Heart right ventricle (tissue), 16 donors: ENCODE measurements at regions not wholly inside any gene's neighbourhood (a gene's known extent, or its start where the extent isn't known, plus 50 kb on each side); places are given as distances from the start of the nearest gene placed in this dataset.

Experiments used
- ATAC-seq, 8 donors: fragments of 200-7000 bp; cut with Tn5 transposase; one replicate each; pipeline ENCODE4 v1.9.1; 2020; ENCODE audit warnings: mild to moderate bottlenecking in 8 of 8, moderate library complexity in 8 of 8, moderate number of reproducible peaks in 1 of 8
- DNase-seq, 2 donors: peaks; one replicate each; pipeline ENCODE4 v3.0.0-alpha.2; 2020
- H3K27ac ChIP-seq, 10 donors: fragments of 200-600 bp; sonication (generic) in 2 of 10; one replicate each; pipeline versions ENCODE4 v1.5.0 to v1.8.0; 2020 to 2022; ENCODE audit warnings: mild to moderate bottlenecking in 3 of 10
- H3K27me3 ChIP-seq, 7 donors: fragments of 200-600 bp; one replicate each; pipeline ENCODE4 v1.8.0; 2021 to 2022; ENCODE audit warnings: mild to moderate bottlenecking in 2 of 7
- H3K36me3 ChIP-seq, 9 donors: fragments of 200-600 bp; sonication (generic) in 1 of 9; one replicate each; pipeline versions ENCODE4 v1.5.0 to v1.8.0; 2020 to 2022; ENCODE audit warnings: mild to moderate bottlenecking in 2 of 9
- H3K4me1 ChIP-seq, 9 donors: fragments of 200-600 bp; sonication (generic) in 1 of 9; one replicate each; pipeline versions ENCODE4 v1.5.0 to v1.8.0; 2020 to 2022; ENCODE audit warnings: mild to moderate bottlenecking in 4 of 9
- H3K4me3 ChIP-seq, 10 donors: fragments of 200-600 bp; sonication (generic) in 2 of 10; one replicate each; pipeline versions ENCODE4 v1.5.0 to v1.8.0; 2020 to 2022; ENCODE audit warnings: mild to moderate bottlenecking in 7 of 10, moderate library complexity in 2 of 10
- H3K9me3 ChIP-seq, 11 donors: fragments of 200-600 bp in 10 of 11; sonication (generic) in 2 of 11; one replicate each; pipeline versions ENCODE4 v1.5.0 to v1.8.0; 2013 to 2022; ENCODE audit warnings: mild to moderate bottlenecking in 2 of 11, control low read depth in 1 of 11, moderate library complexity in 1 of 11
- WGBS, 2 donors: extraction: QIAGEN DNeasy Blood & Tissue Kit; methylation state at CpG; one replicate each; pipeline ENCODE4 v1.1.7; 2013; ENCODE audit warnings: inconsistent platforms in 1 of 2; 5-methylcytosine and 5-hydroxymethylcytosine counted together
- intact Hi-C, 10 donors: fragments of 100-400 bp; cut with DNase I; formaldehyde crosslinking; loops; one replicate each; pipeline versions ENCODE4 v1.11.1 to v1.14.2; 2022
- microRNA-seq, 2 donors: library from miRNA; unstranded; fragments of <30 nt; microRNA quantifications; one replicate each; pipeline ENCODE4 v1.2.0, GENCODE V29; 2021
- TF ChIP-seq, protein P1 (sequence below), 9 donors: fragments of 200-600 bp; sonication (generic) in 2 of 9; IDR thresholded peaks; one replicate each; pipeline versions ENCODE4 v1.5.0 to v1.8.0; 2021 to 2022; ENCODE audit warnings: antibody characterized with exemption in 9 of 9, mild to moderate bottlenecking in 5 of 9, moderate library complexity in 1 of 9
- donor health status: Arrhythmogenic right ventricular cardiomyopathy.
- donor health status: ischemic (EF 13 %, LVEDD 7.1; RV severe dilation, severe dysfunction).
- donor health status: healthy with polysubstance abuse.
- donor health status: DM: no; HTN: yes; CAD: no.
- donor health status: DM: no; HTN: no; CAD: no.
- donor health status: ischemic (EF 25% LVEDD 6.9; RV normal size, moderate dysfunction).
- donor health status: ischemic (EF 25% LVEDD 5.7; RV mildly dilated, moderate dysfunction).
- donor health status: healthy.
- donor health status: DM: yes; HTN: yes; CAD: no.
- donor health status: Ischemic cardiomyopathy.
- donor health status: ischemic (EF 35%, LVEDD 5.7; RV mildly dilated, moderate dysfunction).
- donor health status: nonischemic (EF 11% LVEDD 7.7; RV severe dilation, severe dysfunction).
- donor health status: DM: yes; HTN: yes; CAD: no.
- donor health status: PGD.
- donor health status: ischemic (EF 29% LVEDD 5.4; RV normal size, mild dysfunction).
- donor health status: nonischemic (EF 23%, LVEDD 6.1; RV moderate dilation, normal function).

DNA sequence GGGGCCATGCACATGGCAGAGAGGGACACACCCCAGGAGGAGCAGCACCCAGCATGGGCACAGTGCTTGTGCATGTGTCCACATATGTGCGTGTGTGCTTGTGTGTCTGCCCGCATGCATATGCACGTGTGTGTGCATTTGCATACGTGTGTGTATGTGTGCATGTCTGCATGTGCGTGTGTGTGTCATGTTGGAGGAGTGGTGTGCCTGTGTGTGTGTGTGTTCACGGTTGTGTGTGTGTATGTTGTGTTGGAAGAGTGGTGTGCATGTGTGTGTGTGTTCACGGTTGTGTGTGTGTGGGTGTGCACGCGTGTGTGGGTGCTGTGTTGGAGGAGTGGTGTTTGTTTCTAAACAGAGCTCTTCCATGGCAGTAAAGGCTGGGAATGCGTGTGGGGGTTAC is 50.7 kb upstream of the SLCO4A1 start:
- Histone ChIP-seq H3K36me3 (no peaks in the 10 kb centered on the region), H3K27me3 (peaks cover 4 to 67% (median 38%) of the 10 kb centered on the region in 7 donors), H3K9me3 (no peaks in the 10 kb centered on the region), H3K4me3 (no peak overlapping the region), H3K27ac (no peak overlapping the region), H3K4me1 (peaks cover 0 to 22% (median 4%) of the 10 kb centered on the region in 9 donors)
- DNase-seq (no peak), ATAC-seq (no peak)
- 87% methylated on average over 10 of the region's 10 CpGs for WGBS, 2 donors
- intact Hi-C loops = no loop called here
- TF ChIP-seq, protein P1, sequence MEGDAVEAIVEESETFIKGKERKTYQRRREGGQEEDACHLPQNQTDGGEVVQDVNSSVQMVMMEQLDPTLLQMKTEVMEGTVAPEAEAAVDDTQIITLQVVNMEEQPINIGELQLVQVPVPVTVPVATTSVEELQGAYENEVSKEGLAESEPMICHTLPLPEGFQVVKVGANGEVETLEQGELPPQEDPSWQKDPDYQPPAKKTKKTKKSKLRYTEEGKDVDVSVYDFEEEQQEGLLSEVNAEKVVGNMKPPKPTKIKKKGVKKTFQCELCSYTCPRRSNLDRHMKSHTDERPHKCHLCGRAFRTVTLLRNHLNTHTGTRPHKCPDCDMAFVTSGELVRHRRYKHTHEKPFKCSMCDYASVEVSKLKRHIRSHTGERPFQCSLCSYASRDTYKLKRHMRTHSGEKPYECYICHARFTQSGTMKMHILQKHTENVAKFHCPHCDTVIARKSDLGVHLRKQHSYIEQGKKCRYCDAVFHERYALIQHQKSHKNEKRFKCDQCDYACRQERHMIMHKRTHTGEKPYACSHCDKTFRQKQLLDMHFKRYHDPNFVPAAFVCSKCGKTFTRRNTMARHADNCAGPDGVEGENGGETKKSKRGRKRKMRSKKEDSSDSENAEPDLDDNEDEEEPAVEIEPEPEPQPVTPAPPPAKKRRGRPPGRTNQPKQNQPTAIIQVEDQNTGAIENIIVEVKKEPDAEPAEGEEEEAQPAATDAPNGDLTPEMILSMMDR (IDR thresholded peaks at IDR 0.05) = no peak

Small RNAs in the stretch of these regions (microRNA-seq; reads per million reads assigned to microRNA genes)
- gene MIR1-1 = 403 to 624 reads per million in 2 donors
- 6.6 to 8.7 reads per million in 2 donors for gene MIR133A2
